AG09309 (cell line): ENCODE measurements at regions not wholly inside any gene's neighbourhood (a gene's known extent, or its start where the extent isn't known, plus 50 kb on each side); places are given as distances from the start of the nearest gene placed in this dataset.

Source experiments
- DNase-seq: peaks from one replicate; pipeline ENCODE4 v3.0.0-alpha.2; 2010; ENCODE audit warnings: low read depth
- H3K4me3 ChIP-seq: 2 replicates; pipeline ENCODE4 v1.5.1; 2011; ENCODE audit warnings: mild to moderate bottlenecking, low read depth, low read length, moderate library complexity; ENCODE audit not compliant: control insufficient read depth
- TF ChIP-seq, protein P1 (sequence below): IDR thresholded peaks from 2 replicates; pipeline ENCODE4 v1.5.1; 2011; ENCODE audit warnings: mild to moderate bottlenecking, low read depth, low read length, inconsistent platforms; ENCODE audit not compliant: insufficient read depth, control insufficient read depth; ENCODE audit errors: missing control alignments

DNA sequence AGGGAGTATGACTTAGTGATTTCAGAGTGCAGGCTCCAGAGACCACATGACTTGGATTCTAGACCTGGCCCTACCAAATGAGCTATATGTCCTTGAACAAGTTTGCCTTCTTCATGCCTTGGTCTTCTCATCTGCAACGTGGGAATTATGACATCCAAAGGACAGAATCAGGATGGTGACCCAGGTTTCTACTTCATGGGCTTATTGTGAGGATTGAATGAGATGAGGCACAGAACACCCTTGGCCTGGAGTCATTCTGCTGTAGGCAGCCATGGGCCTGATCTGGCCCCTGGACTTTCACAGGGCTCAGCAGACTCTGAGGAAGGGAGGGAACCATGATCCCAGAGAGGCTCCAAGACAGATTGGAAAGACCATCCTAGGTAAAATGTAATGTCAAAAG is 85.6 kb upstream of the HAAO start:
- no peak for DNase-seq
- no peak overlapping the region for H3K4me3 ChIP-seq
- TF ChIP-seq, protein P1, sequence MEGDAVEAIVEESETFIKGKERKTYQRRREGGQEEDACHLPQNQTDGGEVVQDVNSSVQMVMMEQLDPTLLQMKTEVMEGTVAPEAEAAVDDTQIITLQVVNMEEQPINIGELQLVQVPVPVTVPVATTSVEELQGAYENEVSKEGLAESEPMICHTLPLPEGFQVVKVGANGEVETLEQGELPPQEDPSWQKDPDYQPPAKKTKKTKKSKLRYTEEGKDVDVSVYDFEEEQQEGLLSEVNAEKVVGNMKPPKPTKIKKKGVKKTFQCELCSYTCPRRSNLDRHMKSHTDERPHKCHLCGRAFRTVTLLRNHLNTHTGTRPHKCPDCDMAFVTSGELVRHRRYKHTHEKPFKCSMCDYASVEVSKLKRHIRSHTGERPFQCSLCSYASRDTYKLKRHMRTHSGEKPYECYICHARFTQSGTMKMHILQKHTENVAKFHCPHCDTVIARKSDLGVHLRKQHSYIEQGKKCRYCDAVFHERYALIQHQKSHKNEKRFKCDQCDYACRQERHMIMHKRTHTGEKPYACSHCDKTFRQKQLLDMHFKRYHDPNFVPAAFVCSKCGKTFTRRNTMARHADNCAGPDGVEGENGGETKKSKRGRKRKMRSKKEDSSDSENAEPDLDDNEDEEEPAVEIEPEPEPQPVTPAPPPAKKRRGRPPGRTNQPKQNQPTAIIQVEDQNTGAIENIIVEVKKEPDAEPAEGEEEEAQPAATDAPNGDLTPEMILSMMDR = no peak

DNA sequence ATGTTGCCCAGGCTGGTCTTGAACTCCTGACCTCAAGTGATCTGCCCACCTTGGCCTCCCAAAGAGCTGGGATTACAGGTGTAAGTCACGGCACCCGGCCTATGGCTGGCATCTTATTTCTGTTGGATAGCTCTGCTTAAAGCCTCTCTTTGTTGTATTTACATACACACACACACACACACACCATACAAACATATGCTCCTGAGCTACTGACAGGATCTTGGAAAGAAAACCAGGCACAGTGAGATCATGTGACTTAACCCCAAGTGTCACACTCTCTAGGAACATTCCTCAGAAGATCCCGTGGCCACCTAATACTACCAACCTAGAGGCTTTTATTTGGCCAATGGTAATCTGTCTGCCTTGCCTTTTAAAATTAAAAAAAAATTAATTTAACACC is 85.1 kb upstream of the HAAO start:
- TF ChIP-seq, protein P1 = no peak
- DNase-seq = no peak

DNA sequence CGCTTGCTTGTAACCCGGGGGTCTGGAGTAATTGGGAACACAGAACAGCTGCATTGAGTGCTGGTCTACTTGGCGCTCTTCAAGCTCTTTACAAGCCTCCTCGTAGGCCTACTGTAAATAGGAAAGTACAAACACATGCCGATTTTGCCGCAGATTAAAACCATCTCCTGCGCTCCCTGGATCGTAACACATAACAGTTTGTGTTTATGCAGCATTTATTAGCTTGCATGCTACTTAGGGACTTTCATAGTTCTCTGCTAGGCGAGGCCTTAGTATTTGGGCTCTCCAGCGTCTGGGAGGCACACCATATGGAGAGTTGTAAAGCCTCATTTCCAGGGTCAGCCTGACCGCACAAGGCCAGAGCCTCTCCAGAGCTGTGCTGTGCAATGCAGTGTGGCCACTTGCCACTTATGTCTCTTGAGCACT is 84.0 kb upstream of the HAAO start:
- no peak for DNase-seq
- TF ChIP-seq, protein P1 = no peak
- H3K4me3 ChIP-seq = no peak overlapping the region

More for the DNA sequence above, 85.1 kb upstream of the HAAO start:
- no peak overlapping the region for H3K4me3 ChIP-seq

DNA sequence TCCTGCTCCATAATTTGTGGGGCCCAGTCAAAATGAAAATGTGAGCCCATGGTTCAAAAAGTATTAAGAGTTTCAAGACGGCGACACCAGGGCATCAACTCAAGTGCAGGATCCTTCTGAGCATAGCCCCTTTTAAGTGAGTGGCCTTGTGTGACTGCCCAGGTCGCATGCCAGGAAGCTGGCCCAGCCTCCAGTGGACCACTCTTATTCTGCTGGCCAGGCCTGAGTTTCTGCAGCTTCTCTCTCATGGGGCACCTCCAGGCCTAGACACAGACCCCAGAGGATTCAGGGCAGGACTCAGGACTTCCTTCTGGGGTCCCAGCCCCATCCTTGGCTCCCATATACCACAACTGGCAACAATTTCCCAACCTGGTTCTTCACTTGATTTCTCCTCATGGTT is 83.5 kb upstream of the HAAO start:
- no peak overlapping the region for H3K4me3 ChIP-seq
- TF ChIP-seq, protein P1 = no peak
- DNase-seq = no peak

DNA sequence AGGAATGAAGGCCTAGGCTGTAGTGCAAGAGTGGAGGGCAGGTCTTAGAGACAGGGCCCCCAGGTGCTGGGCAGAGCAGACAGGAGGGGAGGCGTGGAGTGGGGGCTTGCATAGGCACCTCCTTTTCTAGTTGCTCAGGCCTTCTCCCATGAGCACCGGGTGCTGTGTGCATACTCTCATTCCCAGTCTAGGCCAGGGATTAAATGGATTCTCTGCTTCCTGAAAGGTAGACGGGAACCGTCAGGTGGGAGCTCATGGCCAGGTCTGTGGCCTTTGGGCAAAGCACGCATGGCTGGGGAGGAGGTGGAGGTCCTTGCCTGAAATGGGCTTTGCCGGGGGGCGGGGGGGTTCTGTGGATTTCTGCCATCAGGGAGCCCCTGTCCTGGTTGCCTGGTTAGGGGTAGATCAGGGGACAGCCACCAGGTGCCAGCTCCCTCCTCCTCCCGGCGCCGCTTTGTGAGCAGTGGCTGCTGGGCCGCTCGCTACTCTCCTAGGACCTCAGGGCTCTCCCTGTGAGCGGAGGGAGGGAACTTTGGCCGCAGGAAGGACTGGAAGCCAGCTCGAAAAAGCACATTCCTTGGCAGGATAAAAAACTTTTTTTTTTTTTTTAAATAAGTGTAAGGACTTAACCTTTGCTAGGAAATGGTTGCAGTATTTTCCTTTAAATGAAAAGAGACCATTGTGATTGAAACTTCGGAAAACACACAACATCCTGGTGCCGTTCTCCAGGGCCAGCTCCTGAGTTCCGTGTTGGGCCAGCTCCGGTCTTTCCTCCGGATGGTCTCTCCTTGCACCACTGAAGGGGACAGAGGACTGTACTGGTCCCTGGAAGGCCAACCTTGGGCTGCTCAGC is 82.8 kb upstream of the HAAO start:
- TF ChIP-seq, protein P1 = no peak
- no peak for DNase-seq
- H3K4me3 ChIP-seq = no peak overlapping the region

DNA sequence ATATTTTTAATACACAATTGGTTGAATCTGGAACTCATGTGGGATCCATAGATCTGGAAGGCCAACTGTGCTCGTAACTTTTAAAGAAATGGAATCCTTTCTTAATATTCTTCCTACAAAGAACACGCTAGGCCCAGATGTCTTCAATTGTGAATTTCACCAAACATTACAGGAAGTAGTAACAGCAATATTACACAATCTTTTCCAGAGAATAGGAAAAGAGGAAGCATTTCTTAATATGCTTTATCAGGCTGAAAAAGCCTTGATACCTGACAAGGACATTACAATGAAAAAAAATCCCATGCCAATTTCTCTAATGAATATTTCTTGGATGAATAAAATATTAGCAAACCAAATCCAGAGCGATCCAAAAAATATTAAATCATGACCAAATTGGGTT is 80.3 kb upstream of the HAAO start:
- DNase-seq = peak; percentile 57
- TF ChIP-seq, protein P1 = no peak
- no peak overlapping the region for H3K4me3 ChIP-seq
